GM23338 (cell line): ENCODE measurements at regions not wholly inside any gene's neighbourhood (a gene's known extent, or its start where the extent isn't known, plus 50 kb on each side); places are given as distances from the start of the nearest gene placed in this dataset.

Experiments
- CREB1 ChIP-seq: fragments of 250-450 bp; sonication (Bioruptor Pico); IDR thresholded peaks from 2 replicates; pipeline ENCODE4 v1.5.0; 2020; ENCODE audit warnings: low read depth, mild to moderate bottlenecking, moderate library complexity
- EZH2 ChIP-seq: fragments of 200-600 bp; sonication (generic); IDR thresholded peaks from one replicate; pipeline ENCODE4 v1.8.0; 2017; ENCODE audit warnings: antibody characterized with exemption, mild to moderate bottlenecking, low read depth; ENCODE audit not compliant: unreplicated experiment
- EZH2phosphoT487 ChIP-seq: fragments of 200-600 bp; sonication (generic); IDR thresholded peaks from one replicate; pipeline ENCODE4 v1.8.1; 2018; ENCODE audit warnings: antibody characterized with exemption; ENCODE audit not compliant: unreplicated experiment
- NANOG ChIP-seq: IDR thresholded peaks from 2 replicates; pipeline ENCODE4 v1.6.1; 2016; ENCODE audit warnings: antibody characterized with exemption, borderline replicate concordance
- POLR2AphosphoS5 ChIP-seq: IDR thresholded peaks from 2 replicates; pipeline ENCODE4 v1.6.1; 2016; ENCODE audit warnings: antibody characterized with exemption, low read depth
- REST ChIP-seq: IDR thresholded peaks from one replicate; pipeline ENCODE4 v1.6.1; 2018; ENCODE audit warnings: antibody characterized with exemption; ENCODE audit not compliant: unreplicated experiment
- STAT1 ChIP-seq: IDR thresholded peaks from one replicate; pipeline ENCODE4 v1.6.1; 2016; ENCODE audit warnings: antibody characterized with exemption; ENCODE audit not compliant: unreplicated experiment
- ZNF331 ChIP-seq: fragments of 250-450 bp; sonication (Bioruptor Pico); IDR thresholded peaks from 2 replicates; pipeline ENCODE4 v1.5.0; 2020; ENCODE audit warnings: low read depth, mild to moderate bottlenecking, moderate library complexity
- TF ChIP-seq, protein P1 (sequence below), 2 experiments: fragments of 200-600 bp in 1 of 2; sonication (generic) in 1 of 2; conservative IDR thresholded peaks; 2 replicates each; pipeline versions ENCODE4 v1.5.1 to v1.6.1; 2016 to 2017; ENCODE audit warnings: antibody characterized with exemption in 2 of 2, low read depth in 2 of 2, mild to moderate bottlenecking in 2 of 2, moderate library complexity in 1 of 2

- no peak for TF ChIP-seq EZH2
- TF ChIP-seq, protein P1, sequence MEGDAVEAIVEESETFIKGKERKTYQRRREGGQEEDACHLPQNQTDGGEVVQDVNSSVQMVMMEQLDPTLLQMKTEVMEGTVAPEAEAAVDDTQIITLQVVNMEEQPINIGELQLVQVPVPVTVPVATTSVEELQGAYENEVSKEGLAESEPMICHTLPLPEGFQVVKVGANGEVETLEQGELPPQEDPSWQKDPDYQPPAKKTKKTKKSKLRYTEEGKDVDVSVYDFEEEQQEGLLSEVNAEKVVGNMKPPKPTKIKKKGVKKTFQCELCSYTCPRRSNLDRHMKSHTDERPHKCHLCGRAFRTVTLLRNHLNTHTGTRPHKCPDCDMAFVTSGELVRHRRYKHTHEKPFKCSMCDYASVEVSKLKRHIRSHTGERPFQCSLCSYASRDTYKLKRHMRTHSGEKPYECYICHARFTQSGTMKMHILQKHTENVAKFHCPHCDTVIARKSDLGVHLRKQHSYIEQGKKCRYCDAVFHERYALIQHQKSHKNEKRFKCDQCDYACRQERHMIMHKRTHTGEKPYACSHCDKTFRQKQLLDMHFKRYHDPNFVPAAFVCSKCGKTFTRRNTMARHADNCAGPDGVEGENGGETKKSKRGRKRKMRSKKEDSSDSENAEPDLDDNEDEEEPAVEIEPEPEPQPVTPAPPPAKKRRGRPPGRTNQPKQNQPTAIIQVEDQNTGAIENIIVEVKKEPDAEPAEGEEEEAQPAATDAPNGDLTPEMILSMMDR (conservative IDR thresholded peaks at IDR 0.05; ENCODE audit: low read depth in 2 of 2), result no peak
- TF ChIP-seq CREB1 (CRISPR knock-in tag), result no peak
- no peak for TF ChIP-seq NANOG
- TF ChIP-seq EZH2phosphoT487, result no peak
- TF ChIP-seq POLR2AphosphoS5, result no peak
- TF ChIP-seq ZNF331, result no peak
- TF ChIP-seq STAT1, result no peak
- TF ChIP-seq REST, result no peak
These were observed 143.2 kb upstream of the SERTAD2 start for GRCh38 chr2:64796926-64797325.
